Calu3 (cell line): ENCODE measurements at regions not wholly inside any gene's neighbourhood (a gene's known extent, or its start where the extent isn't known, plus 50 kb on each side); places are given as distances from the start of the nearest gene placed in this dataset.

Experiments
- BruUV-seq: library from RNA; stranded (reverse); fragments of 400-500 nt; replicated peaks from 2 replicates; lab custom pipeline; 2021; lab: Mats Ljungman, UMichigan
- CTCF ChIA-PET: fragments of 300-600 bp; sonication (Branson Sonifier 250); formaldehyde crosslinking; loops from one replicate; lab custom pipeline; 2022; ENCODE audit warnings: antibody characterized with exemption; lab: Charles Lee
- DNase-seq: peaks from one replicate; pipeline ENCODE4 v3.0.0; 2022
- H3K27ac Mint-ChIP-seq: one replicate; pipeline ENCODE4 v1.8.0; 2022; ENCODE audit warnings: mixed read lengths; ENCODE audit not compliant: unreplicated experiment
- H3K27me3 Mint-ChIP-seq: one replicate; pipeline ENCODE4 v1.8.0; 2022; ENCODE audit warnings: mixed read lengths; ENCODE audit not compliant: unreplicated experiment
- H3K36me3 Mint-ChIP-seq: one replicate; pipeline ENCODE4 v1.8.0; 2022; ENCODE audit warnings: mild to moderate bottlenecking, moderate library complexity, mixed read lengths; ENCODE audit not compliant: insufficient read depth, unreplicated experiment
- H3K4me1 Mint-ChIP-seq: one replicate; pipeline ENCODE4 v1.8.0; 2022; ENCODE audit warnings: mild to moderate bottlenecking, low read depth, mixed read lengths; ENCODE audit not compliant: unreplicated experiment
- H3K4me3 Mint-ChIP-seq: one replicate; pipeline ENCODE4 v1.8.0; 2022; ENCODE audit warnings: mild to moderate bottlenecking, low read depth, moderate library complexity, mixed read lengths; ENCODE audit not compliant: unreplicated experiment
- H3K9me3 Mint-ChIP-seq: one replicate; pipeline ENCODE4 v1.8.0; 2022; ENCODE audit warnings: low read depth, mixed read lengths; ENCODE audit not compliant: unreplicated experiment
- intact Hi-C: fragments of 100-400 bp; cut with micrococcal nuclease; formaldehyde crosslinking; loops from one replicate; pipeline ENCODE4 v1.10.0; 2022; ENCODE audit not compliant: unreplicated experiment
- TF ChIP-seq, protein P1 (sequence below): fragments of 200-600 bp; IDR thresholded peaks from one replicate; pipeline ENCODE4 v1.8.0; 2022; ENCODE audit warnings: antibody characterized with exemption; ENCODE audit not compliant: unreplicated experiment

GRCh38 chr4:134426821-134427220 is 225.2 kb upstream of the PABPC4L start:
- BruUV-seq: no TSS peak
- Mint-ChIP-seq H3K4me1 (no peaks in the 10 kb centered on the region), H3K36me3 (no peaks in the 10 kb centered on the region), H3K9me3 (peaks cover 4% of the 10 kb centered on the region), H3K27ac (no peak overlapping the region), H3K4me3 (no peak overlapping the region), H3K27me3 (no peaks in the 10 kb centered on the region)
- no peak for DNase-seq
- intact Hi-C loops: no loop called here
- TF ChIP-seq, protein P1, sequence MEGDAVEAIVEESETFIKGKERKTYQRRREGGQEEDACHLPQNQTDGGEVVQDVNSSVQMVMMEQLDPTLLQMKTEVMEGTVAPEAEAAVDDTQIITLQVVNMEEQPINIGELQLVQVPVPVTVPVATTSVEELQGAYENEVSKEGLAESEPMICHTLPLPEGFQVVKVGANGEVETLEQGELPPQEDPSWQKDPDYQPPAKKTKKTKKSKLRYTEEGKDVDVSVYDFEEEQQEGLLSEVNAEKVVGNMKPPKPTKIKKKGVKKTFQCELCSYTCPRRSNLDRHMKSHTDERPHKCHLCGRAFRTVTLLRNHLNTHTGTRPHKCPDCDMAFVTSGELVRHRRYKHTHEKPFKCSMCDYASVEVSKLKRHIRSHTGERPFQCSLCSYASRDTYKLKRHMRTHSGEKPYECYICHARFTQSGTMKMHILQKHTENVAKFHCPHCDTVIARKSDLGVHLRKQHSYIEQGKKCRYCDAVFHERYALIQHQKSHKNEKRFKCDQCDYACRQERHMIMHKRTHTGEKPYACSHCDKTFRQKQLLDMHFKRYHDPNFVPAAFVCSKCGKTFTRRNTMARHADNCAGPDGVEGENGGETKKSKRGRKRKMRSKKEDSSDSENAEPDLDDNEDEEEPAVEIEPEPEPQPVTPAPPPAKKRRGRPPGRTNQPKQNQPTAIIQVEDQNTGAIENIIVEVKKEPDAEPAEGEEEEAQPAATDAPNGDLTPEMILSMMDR: no peak
- CTCF ChIA-PET: no interaction called here

DNA sequence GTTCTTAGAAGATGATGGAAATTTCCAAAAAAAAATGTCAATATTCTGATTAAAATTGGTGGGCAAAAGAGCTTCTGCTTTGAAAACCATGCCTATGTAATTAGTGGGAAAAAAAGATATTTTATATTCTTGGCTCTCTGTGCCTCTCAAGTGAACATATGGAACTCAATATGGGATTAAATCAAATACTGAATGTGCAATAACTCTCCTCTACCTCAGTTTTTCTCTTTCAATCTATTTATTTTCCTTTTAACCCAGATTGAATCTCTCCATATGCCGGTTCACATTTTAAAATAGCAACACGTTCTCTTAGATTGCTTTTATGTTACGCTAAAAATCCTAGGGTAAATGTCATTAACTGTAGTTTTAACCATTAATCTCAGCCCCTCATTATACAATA is 224.2 kb upstream of the PABPC4L start:
- no peak for DNase-seq
- Mint-ChIP-seq H3K27ac (no peak overlapping the region), H3K9me3 (peaks cover 3% of the 10 kb centered on the region), H3K36me3 (no peaks in the 10 kb centered on the region), H3K27me3 (no peaks in the 10 kb centered on the region), H3K4me1 (no peaks in the 10 kb centered on the region), H3K4me3 (no peak overlapping the region)
- TF ChIP-seq, protein P1: no peak
- no TSS peak for BruUV-seq
- intact Hi-C loops: no loop called here
- CTCF ChIA-PET: no interaction called here

DNA sequence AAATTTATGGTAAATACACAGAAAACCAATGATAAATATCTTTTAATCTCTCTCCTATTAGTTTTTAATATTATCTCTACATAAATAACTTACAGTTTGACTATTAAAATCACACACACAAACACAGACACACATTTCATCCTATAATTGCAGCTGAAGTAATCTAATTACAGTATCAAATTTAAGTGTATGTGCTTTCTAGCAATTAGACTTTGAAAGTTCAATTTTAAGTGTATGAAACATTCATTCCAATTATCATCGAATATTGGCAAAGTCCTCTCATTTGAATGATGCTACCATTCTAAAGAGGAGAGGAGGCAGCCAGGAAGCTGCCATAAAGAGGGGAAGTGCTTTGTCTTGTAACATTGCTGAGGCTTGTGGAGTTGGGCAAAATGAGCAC is 221.2 kb upstream of the PABPC4L start:
- H3K36me3 Mint-ChIP-seq: no peaks in the 10 kb centered on the region
- no peak for DNase-seq

DNA sequence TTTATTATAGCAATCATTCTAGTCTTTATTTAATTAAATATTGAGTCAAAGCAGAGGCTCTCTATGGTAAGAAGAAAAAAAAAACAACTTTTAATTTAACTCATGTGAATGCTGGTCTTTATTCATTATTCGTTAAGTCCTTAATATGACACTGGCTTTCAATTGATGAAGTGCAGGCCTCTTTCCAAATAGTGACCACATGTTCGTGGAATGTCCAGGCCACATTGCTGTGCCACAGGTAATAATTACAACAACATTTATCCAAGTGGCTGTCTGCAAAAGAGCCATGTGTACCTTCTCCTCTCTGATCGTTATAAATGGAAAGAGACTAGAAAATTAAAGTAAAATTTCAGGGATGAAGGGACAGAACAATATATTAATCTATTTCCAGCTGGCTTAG is 220.1 kb upstream of the PABPC4L start:
- TF ChIP-seq, protein P1: no peak
- intact Hi-C loops: no loop called here
- Mint-ChIP-seq H3K4me1 (no peaks in the 10 kb centered on the region), H3K4me3 (no peak overlapping the region), H3K36me3 (no peaks in the 10 kb centered on the region), H3K9me3 (peaks cover 11% of the 10 kb centered on the region), H3K27me3 (no peaks in the 10 kb centered on the region), H3K27ac (no peak overlapping the region)
- CTCF ChIA-PET: no interaction called here
- DNase-seq: no peak
- no TSS peak for BruUV-seq

More for the DNA sequence above, 221.2 kb upstream of the PABPC4L start:
- Mint-ChIP-seq H3K27ac (no peak overlapping the region), H3K4me1 (no peaks in the 10 kb centered on the region), H3K27me3 (no peaks in the 10 kb centered on the region), H3K9me3 (peaks cover 11% of the 10 kb centered on the region), H3K4me3 (no peak overlapping the region)
- TF ChIP-seq, protein P1: no peak
- CTCF ChIA-PET: no interaction called here
- BruUV-seq: no TSS peak
- intact Hi-C loops: no loop called here

GRCh38 chr4:134408897-134409296 is 207.3 kb upstream of the PABPC4L start:
- CTCF ChIA-PET: no interaction called here
- Mint-ChIP-seq H3K4me3 (no peak overlapping the region), H3K27me3 (no peaks in the 10 kb centered on the region), H3K36me3 (no peaks in the 10 kb centered on the region), H3K9me3 (peaks cover 5% of the 10 kb centered on the region), H3K4me1 (no peaks in the 10 kb centered on the region), H3K27ac (no peak overlapping the region)
- intact Hi-C loops: no loop called here
- no peak for DNase-seq
- TF ChIP-seq, protein P1: no peak
- BruUV-seq: no TSS peak
